Thyroid gland (tissue), 4 donors: ENCODE measurements at regions not wholly inside any gene's neighbourhood (a gene's known extent, or its start where the extent isn't known, plus 50 kb on each side); places are given as distances from the start of the nearest gene placed in this dataset.

Experiments
- CTCF ChIP-seq, 6 experiments: fragments of 200-600 bp in 3 of 6; fragments of 450-650 bp in 3 of 6; sonication (generic) in 3 of 6; IDR thresholded peaks; one replicate each; pipeline ENCODE4 v1.5.1; 2016 to 2019; ENCODE audit warnings: antibody characterized with exemption in 6 of 6, mild to moderate bottlenecking in 2 of 6, inconsistent platforms in 1 of 6, moderate library complexity in 1 of 6
- POLR2A ChIP-seq, 2 donors: fragments of 450-650 bp; IDR thresholded peaks; one replicate each; pipeline ENCODE4 v1.6.1; 2017; ENCODE audit warnings: antibody characterized with exemption in 2 of 2, mild to moderate bottlenecking in 2 of 2, moderate library complexity in 1 of 2

DNA sequence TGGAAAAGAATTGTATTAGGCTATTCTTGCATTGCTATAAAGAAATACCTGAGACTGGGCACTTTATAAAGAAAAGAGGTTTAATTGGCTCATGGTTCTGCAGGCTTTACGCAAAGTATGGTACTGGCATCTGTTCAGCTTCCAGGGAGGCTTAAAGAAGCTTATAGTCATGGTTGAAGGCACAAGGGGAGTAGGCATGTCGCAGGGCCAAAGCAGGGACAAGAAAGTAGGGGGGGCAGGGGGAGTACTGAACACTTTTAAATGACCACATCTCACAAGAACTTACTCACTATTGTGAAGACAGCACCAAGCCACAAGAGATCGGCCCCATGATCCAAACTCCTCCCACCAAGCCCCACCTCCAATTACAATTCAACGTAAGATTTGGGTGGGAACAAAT is 152.5 kb upstream of the PHF14 start:
- TF ChIP-seq POLR2A (IDR thresholded peaks at IDR 0.05) (no peak), CTCF (IDR thresholded peaks at IDR 0.05) (no peak)
